ENCODE measurements at regions not wholly inside any gene's neighbourhood (a gene's known extent, or its start where the extent isn't known, plus 50 kb on each side); places are given as distances from the start of the nearest gene placed in this dataset.

DNA sequence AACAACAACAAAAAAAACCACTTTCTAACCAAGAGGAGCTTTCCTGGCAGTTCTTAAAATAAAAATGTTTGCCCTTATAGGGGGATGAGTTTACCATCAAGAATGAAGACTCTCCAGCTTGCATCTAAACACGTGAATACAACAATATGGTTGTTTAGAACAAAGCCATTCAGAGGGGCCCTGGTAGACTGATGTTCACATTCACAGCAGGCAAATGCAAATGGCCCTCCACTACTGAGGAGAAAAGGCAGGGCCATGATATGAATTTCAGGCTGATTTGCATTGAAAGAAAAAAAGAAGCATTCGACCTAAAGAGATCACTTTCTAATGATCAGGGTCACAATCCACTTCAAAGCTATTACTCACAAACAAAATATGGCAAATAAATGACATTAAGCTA lies 65.3 kb upstream of the OTOS start:
- Histone ChIP-seq H3K27me3 (ENCODE audit: insufficient read depth, low read length, poor library complexity, severe bottlenecking) (no peaks in the 10 kb centered on the region), H3K4me3 (ENCODE audit: low read length) (no peak overlapping the region), H3K9me3 (ENCODE audit: low read length) (no peaks in the 10 kb centered on the region), H3K4me1 (ENCODE audit: insufficient read depth, low read length) (no peaks in the 10 kb centered on the region), H3K36me3 (ENCODE audit: insufficient read depth, low read length) (no peaks in the 10 kb centered on the region), H3K27ac (ENCODE audit: low read depth, low read length) (no peak overlapping the region)
- POLR2A ChIA-PET, result no interaction called here
- DNase-seq, result no peak
- H3K4me3 Mint-ChIP-seq, result no peak overlapping the region
- peaks cover 0 to 2% (median 0%) of the 10 kb centered on the region in 3 donors for H3K36me3 Mint-ChIP-seq
- peaks cover 0 to 5% (median 4%) of the 10 kb centered on the region in 5 donors for H3K9me3 Mint-ChIP-seq
- peaks cover 12 to 37% of the 10 kb centered on the region in 2 donors for H3K27me3 Mint-ChIP-seq
- H3K4me1 Mint-ChIP-seq, result peaks cover 0 to 2% (median 0%) of the 10 kb centered on the region in 3 donors
- CTCF ChIA-PET, result no interaction called here
- H3K27ac Mint-ChIP-seq, result no peak overlapping the region

DNA sequence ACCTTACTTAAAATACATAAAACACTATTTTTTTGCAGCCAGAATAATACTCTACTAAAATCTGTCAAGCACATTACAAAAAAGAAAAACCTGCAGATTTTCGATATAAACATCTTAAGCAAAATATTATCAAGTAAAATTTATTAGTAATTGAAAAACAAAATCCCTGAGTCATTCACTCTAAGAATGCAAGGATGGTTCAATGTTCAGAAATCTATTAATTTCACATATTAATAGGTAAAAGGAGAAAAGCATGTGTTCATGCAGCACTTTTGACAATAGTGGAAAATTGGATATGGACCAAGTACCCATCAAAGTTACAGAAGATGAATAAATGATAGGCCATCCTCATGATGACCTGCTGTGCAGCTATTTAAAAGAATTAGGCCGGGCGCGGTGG lies 66.2 kb upstream of the OTOS start:
- no peak for DNase-seq
- peaks cover 0 to 2% (median 0%) of the 10 kb centered on the region in 3 donors for H3K36me3 Mint-ChIP-seq
- ChIA-PET POLR2A (no interaction called here), CTCF (no interaction called here)
- Histone ChIP-seq H3K36me3 (ENCODE audit: insufficient read depth, low read length) (no peaks in the 10 kb centered on the region), H3K27me3 (ENCODE audit: insufficient read depth, low read length, poor library complexity, severe bottlenecking) (no peaks in the 10 kb centered on the region), H3K27ac (ENCODE audit: low read depth, low read length) (no peak overlapping the region), H3K9me3 (ENCODE audit: low read length) (no peaks in the 10 kb centered on the region), H3K4me1 (ENCODE audit: insufficient read depth, low read length) (no peaks in the 10 kb centered on the region), H3K4me3 (ENCODE audit: low read length) (no peak overlapping the region)
- no peaks in the 10 kb centered on the region for H3K4me1 Mint-ChIP-seq
- H3K27me3 Mint-ChIP-seq, result peaks cover 12 to 31% of the 10 kb centered on the region in 2 donors
- H3K9me3 Mint-ChIP-seq, result peaks cover 0 to 5% (median 4%) of the 10 kb centered on the region in 5 donors
- no peak overlapping the region for H3K4me3 Mint-ChIP-seq
- H3K27ac Mint-ChIP-seq, result no peak overlapping the region

DNA sequence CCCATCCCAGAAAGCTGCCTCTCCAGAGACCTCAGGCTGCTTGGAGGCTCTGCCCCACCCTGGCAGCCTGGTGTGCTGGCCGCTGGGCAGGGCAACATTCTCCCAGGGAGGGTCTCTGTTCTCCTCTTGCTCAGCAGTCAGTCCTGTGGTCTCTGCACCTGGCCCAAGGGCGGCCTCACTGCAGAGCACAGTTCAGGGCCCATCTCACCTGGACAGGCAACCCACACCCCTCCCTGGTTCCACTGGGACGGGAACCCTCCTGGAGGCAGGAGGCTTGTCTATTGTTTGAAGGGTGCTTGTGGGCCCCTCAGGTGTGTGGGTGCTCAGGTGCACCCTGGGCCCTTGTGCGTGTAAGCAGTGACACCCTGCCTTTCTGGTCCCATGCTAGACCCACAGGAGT lies 67.2 kb upstream of the OTOS start:
- Histone ChIP-seq H3K4me3 (ENCODE audit: low read length) (no peak overlapping the region), H3K36me3 (ENCODE audit: insufficient read depth, low read length) (no peaks in the 10 kb centered on the region), H3K9me3 (ENCODE audit: low read length) (no peaks in the 10 kb centered on the region), H3K27me3 (ENCODE audit: insufficient read depth, low read length, poor library complexity, severe bottlenecking) (no peaks in the 10 kb centered on the region), H3K27ac (ENCODE audit: low read depth, low read length) (no peak overlapping the region), H3K4me1 (ENCODE audit: insufficient read depth, low read length) (no peaks in the 10 kb centered on the region)
- peaks cover 12 to 31% of the 10 kb centered on the region in 2 donors for H3K27me3 Mint-ChIP-seq
- ChIA-PET POLR2A (no interaction called here), CTCF (no interaction called here)
- H3K4me3 Mint-ChIP-seq, result no peak overlapping the region
- no peaks in the 10 kb centered on the region for H3K4me1 Mint-ChIP-seq
- no peak for DNase-seq
- peaks cover 0 to 2% (median 0%) of the 10 kb centered on the region in 3 donors for H3K36me3 Mint-ChIP-seq
- no peak overlapping the region for H3K27ac Mint-ChIP-seq
- H3K9me3 Mint-ChIP-seq, result peaks cover 0 to 5% (median 4%) of the 10 kb centered on the region in 5 donors

DNA sequence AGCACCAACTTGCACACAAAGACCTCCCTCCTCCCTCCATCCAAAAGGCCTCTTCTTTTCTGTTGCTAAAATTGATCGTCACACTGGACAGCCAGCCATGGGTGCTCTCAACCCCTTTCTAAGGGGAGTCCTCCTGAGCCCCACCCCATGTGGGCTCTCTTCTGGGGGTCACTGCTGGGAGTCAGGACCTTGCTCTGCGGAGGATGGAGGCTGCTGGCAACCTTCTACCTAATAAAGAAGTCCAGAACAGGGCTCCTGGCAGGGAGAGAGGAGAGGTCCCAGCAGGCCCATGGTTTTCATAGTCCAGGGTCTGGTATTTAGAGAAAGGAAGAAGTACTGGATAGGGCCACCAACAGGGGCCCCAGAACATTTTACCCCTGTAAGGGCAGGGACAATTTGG lies 67.6 kb upstream of the OTOS start:
- no peaks in the 10 kb centered on the region for H3K36me3 ChIP-seq (ENCODE audit: insufficient read depth, low read length)
- ChIA-PET POLR2A (no interaction called here), CTCF (no interaction called here)
- H3K27ac Mint-ChIP-seq, result no peak overlapping the region
- H3K4me3 Mint-ChIP-seq, result no peak overlapping the region
- H3K9me3 ChIP-seq (ENCODE audit: low read length), result no peaks in the 10 kb centered on the region
- DNase-seq, result no peak
- H3K4me1 ChIP-seq (ENCODE audit: insufficient read depth, low read length), result no peaks in the 10 kb centered on the region
- H3K36me3 Mint-ChIP-seq, result peaks cover 0 to 2% (median 0%) of the 10 kb centered on the region in 3 donors
- H3K27me3 Mint-ChIP-seq, result peaks cover 12 to 26% of the 10 kb centered on the region in 2 donors
- H3K4me1 Mint-ChIP-seq, result no peaks in the 10 kb centered on the region
- no peaks in the 10 kb centered on the region for H3K27me3 ChIP-seq (ENCODE audit: insufficient read depth, low read length, poor library complexity, severe bottlenecking)
- peaks cover 0 to 5% (median 4%) of the 10 kb centered on the region in 5 donors for H3K9me3 Mint-ChIP-seq
- no peak overlapping the region for H3K27ac ChIP-seq (ENCODE audit: low read depth, low read length)
- H3K4me3 ChIP-seq (ENCODE audit: low read length), result no peak overlapping the region

DNA sequence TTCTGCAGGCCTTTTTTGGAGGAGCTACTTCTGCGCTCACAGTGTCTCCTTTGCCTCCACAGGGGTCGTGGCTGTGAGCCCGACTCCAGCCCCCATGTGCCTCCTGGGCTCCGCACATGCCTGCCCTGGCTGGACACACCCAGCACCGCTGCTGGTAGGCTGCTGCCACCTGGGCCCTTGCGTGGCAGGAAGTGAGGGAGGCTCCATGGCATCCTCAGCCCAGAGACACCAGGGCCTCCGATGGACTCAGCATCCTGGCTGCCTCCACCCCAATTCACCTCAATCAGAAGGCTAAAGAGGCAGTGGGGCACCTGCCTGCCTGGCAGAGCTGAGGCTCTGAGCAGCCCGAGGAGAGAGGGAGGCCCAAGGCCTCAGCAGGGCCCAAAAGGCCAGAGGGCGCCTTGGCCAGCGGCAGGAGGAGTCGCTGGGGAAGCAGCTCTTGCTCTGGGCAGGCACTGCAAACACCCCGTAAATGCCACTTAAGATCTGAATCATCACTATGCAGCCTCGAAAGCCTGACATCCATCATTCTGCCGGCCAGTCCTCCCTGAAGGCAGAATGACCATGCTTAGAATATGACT lies 68.3 kb upstream of the OTOS start:
- Histone ChIP-seq H3K4me1 (ENCODE audit: insufficient read depth, low read length) (no peaks in the 10 kb centered on the region), H3K36me3 (ENCODE audit: insufficient read depth, low read length) (no peaks in the 10 kb centered on the region), H3K27me3 (ENCODE audit: insufficient read depth, low read length, poor library complexity, severe bottlenecking) (no peaks in the 10 kb centered on the region), H3K4me3 (ENCODE audit: low read length) (no peak overlapping the region), H3K9me3 (ENCODE audit: low read length) (no peaks in the 10 kb centered on the region), H3K27ac (ENCODE audit: low read depth, low read length) (no peak overlapping the region)
- Mint-ChIP-seq H3K27me3 (peaks cover 12 to 23% of the 10 kb centered on the region in 2 donors), H3K4me1 (no peaks in the 10 kb centered on the region), H3K4me3 (no peak overlapping the region), H3K9me3 (peaks cover 0 to 5% (median 2%) of the 10 kb centered on the region in 5 donors), H3K27ac (no peak overlapping the region), H3K36me3 (peaks cover 0 to 2% (median 0%) of the 10 kb centered on the region in 3 donors)
- POLR2A ChIA-PET, result no interaction called here
- CTCF ChIA-PET, result no interaction called here
- DNase-seq, result no peak

DNA sequence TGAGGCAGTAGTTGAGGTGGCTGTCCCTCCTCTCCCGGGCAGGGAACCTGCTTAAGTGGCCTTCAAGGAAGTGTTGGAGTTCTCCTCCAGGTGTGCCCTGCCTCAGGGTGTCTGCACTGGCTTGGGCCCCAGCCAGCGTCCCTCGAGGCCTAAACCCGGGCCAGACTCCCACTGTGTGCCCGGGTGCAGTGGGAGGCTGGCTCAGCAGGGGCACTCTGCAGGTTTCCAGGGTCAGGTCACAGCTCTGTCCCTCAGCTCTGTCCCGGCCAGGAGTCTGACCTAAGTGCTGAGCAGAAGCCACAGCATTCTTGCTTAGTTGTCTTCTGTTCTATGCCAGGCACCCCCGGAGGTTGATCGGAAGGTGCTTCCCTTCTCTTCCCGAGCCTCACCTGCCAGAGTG lies 69.0 kb upstream of the OTOS start:
- CTCF ChIA-PET, result no interaction called here
- POLR2A ChIA-PET, result no interaction called here
- no peak overlapping the region for H3K27ac Mint-ChIP-seq
- DNase-seq, result no peak
- Histone ChIP-seq H3K9me3 (ENCODE audit: low read length) (no peaks in the 10 kb centered on the region), H3K4me3 (ENCODE audit: low read length) (no peak overlapping the region), H3K36me3 (ENCODE audit: insufficient read depth, low read length) (no peaks in the 10 kb centered on the region), H3K27me3 (ENCODE audit: insufficient read depth, low read length, poor library complexity, severe bottlenecking) (no peaks in the 10 kb centered on the region), H3K27ac (ENCODE audit: low read depth, low read length) (no peak overlapping the region), H3K4me1 (ENCODE audit: insufficient read depth, low read length) (no peaks in the 10 kb centered on the region)
- peaks cover 0 to 2% (median 0%) of the 10 kb centered on the region in 3 donors for H3K36me3 Mint-ChIP-seq
- no peak overlapping the region for H3K4me3 Mint-ChIP-seq
- no peaks in the 10 kb centered on the region for H3K4me1 Mint-ChIP-seq
- H3K9me3 Mint-ChIP-seq, result peaks cover 0 to 5% (median 2%) of the 10 kb centered on the region in 5 donors
- H3K27me3 Mint-ChIP-seq, result peaks cover 12 to 18% of the 10 kb centered on the region in 2 donors

DNA sequence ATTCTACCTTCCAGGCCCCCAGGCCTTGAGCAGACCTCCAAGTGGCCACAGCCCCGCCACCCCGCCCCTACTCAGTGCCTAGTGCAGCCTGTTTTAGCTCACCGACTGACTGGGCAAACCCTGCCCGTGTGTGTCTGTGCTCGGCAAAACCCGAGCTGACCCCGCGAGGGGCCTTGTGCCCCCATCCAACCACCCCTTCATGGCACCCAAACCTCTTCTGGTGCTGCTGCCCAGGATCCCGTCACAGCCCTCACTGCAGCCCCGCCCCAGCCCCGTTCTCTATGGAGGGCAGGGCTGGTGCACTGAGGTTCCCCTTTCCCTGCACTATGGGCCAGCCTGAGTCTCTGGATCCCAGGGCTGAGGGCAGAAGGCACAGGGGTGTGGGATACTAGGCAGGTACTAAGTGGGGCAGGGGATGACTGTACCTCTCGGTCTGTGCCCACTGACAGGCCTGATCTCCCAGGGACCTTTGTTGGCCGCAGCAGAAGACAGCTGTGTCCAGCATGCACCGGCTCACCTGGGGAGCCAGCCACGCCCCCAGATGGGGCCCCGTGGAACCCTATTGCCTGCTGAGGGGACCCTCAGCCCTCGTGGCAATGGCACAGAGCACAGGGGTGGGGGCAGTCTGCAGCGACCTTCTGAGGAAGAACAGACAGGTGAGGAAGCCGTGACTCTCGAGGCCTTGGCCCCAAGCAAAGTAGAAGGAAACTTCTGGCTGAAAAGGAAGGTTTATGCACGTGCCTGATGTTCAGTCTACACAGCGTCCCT lies 69.9 kb upstream of the OTOS start:
- ChIA-PET CTCF (no interaction called here), POLR2A (no interaction called here)
- H3K9me3 ChIP-seq (ENCODE audit: low read length), result no peaks in the 10 kb centered on the region
- no peak for DNase-seq
- no peaks in the 10 kb centered on the region for H3K36me3 Mint-ChIP-seq
- no peak overlapping the region for H3K27ac ChIP-seq (ENCODE audit: low read depth, low read length)
- H3K27me3 Mint-ChIP-seq, result peaks cover 7 to 10% of the 10 kb centered on the region in 2 donors
- no peak overlapping the region for H3K4me3 Mint-ChIP-seq
- no peak overlapping the region for H3K4me3 ChIP-seq (ENCODE audit: low read length)
- H3K36me3 ChIP-seq (ENCODE audit: insufficient read depth, low read length), result no peaks in the 10 kb centered on the region
- peaks cover 0 to 5% (median 2%) of the 10 kb centered on the region in 5 donors for H3K9me3 Mint-ChIP-seq
- no peaks in the 10 kb centered on the region for H3K4me1 Mint-ChIP-seq
- no peaks in the 10 kb centered on the region for H3K4me1 ChIP-seq (ENCODE audit: insufficient read depth, low read length)
- no peak overlapping the region for H3K27ac Mint-ChIP-seq
- no peaks in the 10 kb centered on the region for H3K27me3 ChIP-seq (ENCODE audit: insufficient read depth, low read length, poor library complexity, severe bottlenecking)

DNA sequence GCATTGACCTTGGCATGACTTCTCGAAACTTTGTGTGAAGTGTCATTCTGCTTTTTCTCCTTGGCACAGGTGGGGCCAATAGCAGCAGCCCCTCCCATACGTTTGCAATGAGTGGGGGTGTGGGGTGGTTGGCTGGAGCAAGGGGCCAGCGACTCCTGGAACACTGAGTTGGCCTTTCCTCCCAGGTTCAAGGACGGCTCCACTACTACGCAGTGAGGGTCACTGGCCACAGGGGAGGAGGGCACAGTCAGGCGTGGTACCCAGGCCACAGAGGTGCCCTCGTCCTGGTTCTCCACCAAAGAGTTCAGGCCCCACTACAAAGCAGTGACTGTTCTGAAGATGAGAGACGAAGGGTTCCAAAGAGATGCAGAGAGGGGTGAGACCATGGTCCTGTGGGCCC lies 70.6 kb upstream of the OTOS start:
- H3K4me1 Mint-ChIP-seq, result no peaks in the 10 kb centered on the region
- CTCF ChIA-PET, result no interaction called here
- Histone ChIP-seq H3K9me3 (ENCODE audit: low read length) (no peaks in the 10 kb centered on the region), H3K36me3 (ENCODE audit: insufficient read depth, low read length) (no peaks in the 10 kb centered on the region), H3K27me3 (ENCODE audit: insufficient read depth, low read length, poor library complexity, severe bottlenecking) (no peaks in the 10 kb centered on the region), H3K4me1 (ENCODE audit: insufficient read depth, low read length) (no peaks in the 10 kb centered on the region), H3K27ac (ENCODE audit: low read depth, low read length) (no peak overlapping the region), H3K4me3 (ENCODE audit: low read length) (no peak overlapping the region)
- H3K27me3 Mint-ChIP-seq, result peaks cover 2 to 3% of the 10 kb centered on the region in 2 donors
- no peak for DNase-seq
- POLR2A ChIA-PET, result no interaction called here
- no peaks in the 10 kb centered on the region for H3K36me3 Mint-ChIP-seq
- no peak overlapping the region for H3K27ac Mint-ChIP-seq
- no peak overlapping the region for H3K4me3 Mint-ChIP-seq
- peaks cover 0 to 5% (median 2%) of the 10 kb centered on the region in 5 donors for H3K9me3 Mint-ChIP-seq

All from CD8-positive, alpha-beta memory T cell (primary cell).